GM18868 (cell line): ENCODE measurements at regions not wholly inside any gene's neighbourhood (a gene's known extent, or its start where the extent isn't known, plus 50 kb on each side); places are given as distances from the start of the nearest gene placed in this dataset.

Experiments
- ATAC-seq: cut with Tn5 transposase; IDR thresholded peaks from one replicate; pipeline ENCODE4 v1.9.1; 2021; ENCODE audit warnings: mild to moderate bottlenecking, moderate library complexity; ENCODE audit not compliant: unreplicated experiment

DNA sequence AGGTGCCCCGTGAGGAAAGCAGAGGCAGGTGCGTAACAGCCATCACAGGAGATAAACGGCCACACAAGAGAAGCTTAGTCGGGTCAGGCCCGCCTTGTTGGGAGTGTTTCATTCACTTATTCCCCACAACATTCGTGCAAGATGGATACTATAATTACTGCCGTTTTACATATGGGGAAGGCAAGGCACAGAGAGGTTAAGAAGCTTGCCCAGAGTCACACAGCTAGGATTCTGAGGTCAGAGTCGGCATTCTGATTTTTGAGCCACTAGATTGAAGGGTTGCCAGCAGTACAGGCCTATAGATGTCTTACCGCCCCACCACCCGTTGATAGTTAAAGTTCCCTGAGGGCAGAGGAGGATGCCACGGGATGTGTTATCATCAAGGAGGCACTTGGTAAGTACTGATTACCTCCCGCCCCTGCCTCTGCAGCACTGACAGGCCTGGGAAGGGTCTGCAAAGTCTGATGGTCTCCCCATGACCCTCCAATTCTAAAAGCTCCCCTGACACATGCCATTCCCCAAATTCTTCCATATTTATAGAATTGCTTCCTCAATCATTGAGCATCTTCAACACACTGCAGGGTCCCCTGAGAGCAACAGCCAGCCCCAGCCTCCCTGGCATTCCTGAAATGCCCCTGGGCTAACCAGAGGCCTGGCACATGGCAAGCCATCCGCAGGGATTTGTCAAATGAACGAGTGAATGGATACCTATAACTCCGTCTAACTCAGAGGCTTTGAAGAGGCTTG lies 74.7 kb upstream of the CLDN14 start:
- ATAC-seq = no peak

DNA sequence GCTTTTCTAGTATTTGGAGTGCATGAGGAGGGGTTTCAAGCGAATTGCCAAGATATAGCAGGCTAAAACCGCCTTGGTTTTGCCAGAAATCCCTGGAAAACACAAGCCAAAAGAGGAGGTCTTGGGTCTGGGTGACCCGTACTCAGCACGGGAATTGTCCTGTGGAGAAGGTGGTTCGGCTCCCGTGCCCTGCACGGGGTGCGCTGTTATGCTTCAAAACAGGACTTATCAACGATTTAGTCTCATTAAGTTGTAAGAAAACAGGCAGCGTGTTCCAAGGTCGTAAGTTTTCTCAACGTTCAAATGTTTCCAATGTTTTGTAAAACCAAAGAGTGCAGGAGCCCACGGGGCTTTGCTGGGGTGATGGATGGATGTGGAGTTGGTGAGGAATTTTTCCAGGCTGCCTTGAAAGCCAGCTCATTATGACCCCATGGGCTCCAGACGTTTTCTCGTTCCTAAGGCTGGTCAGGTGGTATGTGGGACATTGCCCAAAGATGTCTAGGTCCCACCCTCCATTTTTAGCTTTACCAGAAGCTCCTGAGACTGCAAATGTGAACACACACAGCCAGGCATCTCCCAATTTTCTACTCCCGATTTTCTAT lies 75.4 kb upstream of the CLDN14 start:
- no peak for ATAC-seq

GRCh38 chr21:36557316-36557715 lies 77.4 kb upstream of the CLDN14 start:
- ATAC-seq = no peak

- no peak for ATAC-seq
Measured at GRCh38 chr21:36560933-36561575, 81.1 kb upstream of the CLDN14 start.

GRCh38 chr21:36563341-36563926 lies 83.5 kb upstream of the CLDN14 start:
- ATAC-seq = no peak

DNA sequence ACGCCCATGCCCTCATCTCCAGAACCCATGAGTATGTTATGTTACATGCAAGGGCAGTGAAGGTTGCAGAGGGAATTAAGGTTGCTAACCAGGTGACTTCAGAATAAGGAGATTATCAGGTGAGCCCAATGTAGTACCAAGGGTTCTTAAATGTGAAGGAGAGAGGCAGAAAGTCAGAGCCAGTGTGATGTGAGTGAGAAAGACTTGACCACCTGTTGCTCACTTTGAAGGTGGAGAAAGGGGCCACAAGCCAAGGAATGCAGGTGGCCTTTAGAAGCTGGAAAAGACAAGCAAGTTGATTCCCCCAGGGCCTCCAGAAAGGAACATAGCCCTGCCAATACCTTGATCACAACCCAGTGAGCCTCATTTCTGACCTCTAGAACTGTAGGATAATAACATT lies 84.7 kb upstream of the CLDN14 start:
- no peak for ATAC-seq

DNA sequence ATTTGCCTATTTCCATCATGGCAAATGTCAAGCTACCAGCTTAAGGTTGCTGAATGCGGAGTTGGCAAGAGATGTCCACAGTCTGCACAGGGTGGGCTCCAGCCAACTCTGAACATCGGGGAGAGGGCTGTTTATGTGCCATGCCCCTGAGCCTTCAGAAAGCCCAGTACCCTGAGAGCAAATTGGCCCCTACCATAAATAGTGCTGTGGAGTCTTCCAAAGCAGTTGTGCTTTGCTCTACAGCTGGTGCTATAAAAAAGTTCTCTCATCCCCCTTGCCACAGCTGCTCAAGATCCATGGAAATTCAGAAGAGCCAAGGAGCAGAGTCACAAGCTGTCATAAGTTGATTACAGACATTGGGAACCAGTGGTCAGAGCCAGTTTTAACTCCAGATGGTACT lies 85.6 kb upstream of the CLDN14 start:
- ATAC-seq = no peak

- ATAC-seq = no peak
Measured at GRCh38 chr21:36566644-36567043, 86.7 kb upstream of the CLDN14 start.

DNA sequence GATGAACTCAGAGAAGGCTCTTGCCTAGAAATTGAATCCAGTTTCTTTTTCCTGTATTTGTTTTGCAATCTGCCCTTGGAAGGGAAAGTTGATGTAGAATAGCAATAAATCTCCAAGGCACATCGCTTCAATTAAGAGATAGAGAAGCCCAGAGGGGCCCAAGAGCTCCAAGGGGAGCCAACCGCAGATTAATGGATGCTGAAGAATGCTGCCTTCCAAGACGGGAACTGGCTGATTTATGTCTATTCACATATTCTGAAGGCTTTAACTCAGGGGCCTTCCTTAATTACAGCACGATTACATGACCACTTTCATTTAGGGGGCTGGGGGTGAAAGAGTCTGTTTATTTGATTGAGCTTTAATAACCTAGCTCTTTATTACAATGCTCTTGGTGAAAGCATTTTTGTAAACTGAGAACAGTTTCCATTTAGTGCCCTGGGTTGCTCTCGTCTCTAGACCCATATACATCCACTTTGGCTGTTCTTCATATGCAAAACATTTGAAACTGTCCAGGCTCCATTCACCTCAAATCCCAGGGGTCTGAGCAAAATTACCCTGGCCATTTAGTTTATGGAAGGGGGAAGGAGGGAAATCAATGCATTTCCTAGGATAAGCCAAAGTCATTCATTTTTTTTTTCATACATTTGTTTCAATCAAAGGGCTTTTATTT lies 87.4 kb upstream of the CLDN14 start:
- ATAC-seq = no peak

DNA sequence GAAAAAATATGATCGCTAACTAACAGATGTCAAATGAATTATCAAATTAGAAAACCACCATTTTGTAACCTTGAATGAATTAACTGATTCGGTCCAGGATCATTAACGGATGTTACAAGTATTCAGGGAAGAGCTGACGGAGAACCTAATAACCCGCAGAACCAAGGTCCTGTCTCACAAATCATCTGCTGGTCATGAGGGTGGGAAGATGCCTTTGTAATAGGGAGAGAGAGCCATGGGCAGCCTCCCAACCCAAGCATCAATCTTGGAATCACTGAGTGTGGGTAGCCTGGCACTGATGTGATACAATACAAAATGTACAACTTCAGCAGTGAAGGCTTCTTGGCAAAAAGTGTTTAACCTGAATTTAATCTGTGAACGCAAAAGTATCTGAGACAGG lies 89.6 kb upstream of the CLDN14 start:
- ATAC-seq = no peak

DNA sequence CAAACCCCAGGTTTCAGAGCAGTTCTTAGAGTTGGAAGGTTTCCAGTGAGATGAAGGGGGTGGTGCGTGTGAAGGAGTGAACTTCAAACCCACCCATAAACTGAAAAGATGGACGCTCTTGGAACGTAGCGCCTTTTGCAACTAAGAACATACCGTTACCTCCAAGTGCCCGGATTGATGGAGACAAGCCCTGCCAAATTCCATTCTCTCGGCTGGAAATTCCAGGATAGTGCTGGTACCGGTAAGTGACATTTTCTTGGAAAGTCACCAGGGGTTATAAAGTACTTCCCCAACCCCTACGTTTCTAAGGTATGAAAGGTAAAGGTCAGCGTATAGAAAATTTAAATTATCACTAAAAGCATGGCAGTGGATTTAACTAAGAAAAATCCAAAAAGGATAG lies 91.6 kb upstream of the CLDN14 start:
- no peak for ATAC-seq

DNA sequence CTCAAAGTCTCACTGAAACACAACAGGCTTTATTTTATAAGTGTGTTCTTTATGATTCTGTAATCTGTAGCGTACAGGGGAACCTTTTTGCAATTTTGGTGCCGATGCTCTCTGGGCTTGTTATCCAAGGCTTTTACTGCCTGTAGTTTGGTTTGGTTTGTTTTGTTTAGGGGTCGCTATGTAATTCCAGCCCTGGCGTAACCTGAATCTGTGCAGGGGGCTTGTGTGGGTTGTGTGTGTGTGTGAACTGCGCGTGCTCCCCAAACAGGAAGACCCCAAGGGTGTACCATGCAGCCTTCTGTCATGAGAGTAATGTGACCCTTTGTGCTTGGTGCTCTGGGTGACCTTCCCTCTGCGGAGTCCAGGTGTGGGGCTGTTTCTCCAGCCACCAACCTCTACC lies 92.1 kb upstream of the CLDN14 start:
- ATAC-seq = no peak

DNA sequence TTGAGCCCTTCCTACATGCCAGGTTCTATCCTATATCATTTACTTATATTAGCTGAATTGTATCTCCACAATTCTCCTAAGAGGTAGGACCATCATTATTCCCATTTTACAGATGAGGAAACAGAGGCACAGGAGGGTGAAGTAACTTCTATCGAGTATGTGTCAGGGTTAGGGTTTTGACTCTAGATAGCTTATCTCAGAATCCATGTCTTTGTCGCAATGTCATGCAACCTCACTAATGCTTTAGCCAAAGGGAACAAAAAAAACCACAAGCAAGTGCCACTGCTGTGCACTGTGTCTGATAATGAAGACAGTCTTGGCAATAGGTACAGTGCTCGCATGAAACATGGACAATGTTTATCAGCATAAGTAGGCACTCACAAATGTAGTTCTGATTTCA lies 95.4 kb upstream of the CLDN14 start:
- no peak for ATAC-seq

DNA sequence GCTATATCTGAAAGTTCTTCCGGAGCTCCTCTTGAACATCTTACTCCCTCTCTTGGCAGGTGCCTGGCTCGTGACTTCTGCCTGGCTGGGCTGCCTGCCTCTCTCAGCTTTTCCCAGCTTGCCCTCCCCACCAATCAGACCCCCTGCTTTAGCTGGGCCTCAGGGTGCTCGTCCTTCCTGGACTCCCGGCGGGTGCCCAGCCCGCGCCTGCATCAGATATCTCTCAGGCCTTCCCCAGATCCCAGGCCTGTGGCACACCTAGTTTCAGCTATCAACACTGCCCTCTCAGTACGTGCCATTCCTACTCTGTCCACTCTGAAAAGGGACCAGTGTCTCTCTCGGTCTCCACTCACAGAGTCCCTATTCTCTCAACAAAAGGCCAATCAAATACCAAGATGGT lies 96.5 kb upstream of the CLDN14 start:
- ATAC-seq = no peak

GRCh38 chr21:36579898-36580297 lies 100.0 kb upstream of the CLDN14 start:
- no peak for ATAC-seq

- no peak for ATAC-seq
Measured at GRCh38 chr21:36582271-36582670, 102.3 kb upstream of the CLDN14 start.

- no peak for ATAC-seq
Measured at GRCh38 chr21:36583591-36583990, 103.7 kb upstream of the CLDN14 start.

GRCh38 chr21:36584980-36585940 lies 105.3 kb upstream of the CLDN14 start:
- no peak for ATAC-seq

DNA sequence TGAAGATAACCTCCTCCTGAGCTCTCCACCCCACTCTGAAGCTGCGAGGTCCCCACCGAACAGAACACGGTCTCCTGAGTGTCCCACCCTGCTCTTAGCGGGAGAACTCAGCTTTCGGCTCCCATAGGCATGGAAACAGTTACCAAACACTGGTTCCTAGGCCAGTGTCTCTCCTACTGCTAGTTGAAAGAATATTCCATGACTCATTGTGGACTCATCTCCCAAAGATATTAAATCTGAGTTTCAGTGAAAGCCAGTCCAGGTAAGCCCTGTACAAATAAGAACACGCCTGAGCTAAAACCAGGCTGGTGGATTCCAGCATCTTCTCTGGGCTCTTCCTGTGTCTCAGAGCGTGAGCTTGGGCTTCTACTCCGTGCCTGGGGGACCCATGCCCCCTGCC lies 107.5 kb upstream of the CLDN14 start:
- no peak for ATAC-seq

DNA sequence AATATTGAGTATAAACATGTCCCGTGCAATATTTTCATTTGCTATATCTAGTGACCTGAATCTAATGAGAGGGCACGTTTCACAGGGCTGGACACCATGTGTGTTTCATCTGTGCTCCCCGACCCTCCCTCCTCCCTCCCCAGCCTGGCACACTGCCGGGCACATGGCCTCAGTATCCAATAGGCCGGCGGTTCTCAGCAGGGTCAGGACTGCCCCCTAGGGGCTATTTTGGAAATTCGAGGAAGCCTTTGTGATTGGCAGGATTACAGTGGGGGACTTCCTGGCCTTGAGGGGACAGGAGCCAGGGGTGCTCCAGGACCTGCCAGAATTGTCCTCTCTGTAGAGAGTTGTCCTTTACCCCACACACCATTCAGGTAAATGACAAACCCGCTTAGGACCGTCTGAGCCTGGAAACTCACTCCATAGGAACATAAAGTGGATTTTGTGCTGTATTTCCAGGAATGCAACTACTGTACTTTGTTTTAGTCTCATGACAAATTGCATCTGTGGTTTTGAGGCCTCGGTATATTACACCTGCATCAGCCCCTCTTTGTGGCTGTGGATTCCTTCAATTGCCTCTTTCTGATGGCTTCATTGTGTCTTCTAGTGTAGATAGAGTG lies 109.5 kb upstream of the SIM2 start:
- ATAC-seq = peak; percentile 79
